BE2C (cell line): ENCODE measurements at regions not wholly inside any gene's neighbourhood (a gene's known extent, or its start where the extent isn't known, plus 50 kb on each side); places are given as distances from the start of the nearest gene placed in this dataset.

Experiments used
- DNase-seq: peaks from one replicate; pipeline ENCODE4 v3.0.0-alpha.2; 2020
- H3K27me3 ChIP-seq: fragments of 250-450 bp; sonication (Bioruptor Pico); 2 replicates; pipeline ENCODE4 v1.5.1; 2020; ENCODE audit warnings: mild to moderate bottlenecking
- H3K36me3 ChIP-seq: fragments of 250-450 bp; sonication (Bioruptor Pico); 2 replicates; pipeline ENCODE4 v1.5.1; 2020; ENCODE audit warnings: mild to moderate bottlenecking
- H3K4me1 ChIP-seq: fragments of 250-450 bp; sonication (Bioruptor Pico); 2 replicates; pipeline ENCODE4 v1.5.1; 2020
- H3K4me3 ChIP-seq: 2 replicates; pipeline ENCODE4 v1.5.1; 2011; ENCODE audit warnings: low read depth, low read length
- H3K9me3 ChIP-seq: fragments of 250-450 bp; sonication (Bioruptor Pico); 2 replicates; pipeline ENCODE4 v1.5.1; 2020
- CTCF ChIP-seq: IDR thresholded peaks from 2 replicates; pipeline ENCODE4 v1.5.1; 2012; ENCODE audit warnings: mild to moderate bottlenecking, low read depth, low read length

GRCh38 chr4:160847228-160847627 lies 1316.6 kb downstream of the FSTL5 start:
- H3K4me3 ChIP-seq = no peak overlapping the region
- no peaks in the 10 kb centered on the region for H3K9me3 ChIP-seq
- no peaks in the 10 kb centered on the region for H3K27me3 ChIP-seq
- TF ChIP-seq CTCF = no peak
- H3K36me3 ChIP-seq = no peaks in the 10 kb centered on the region
- H3K4me1 ChIP-seq = no peaks in the 10 kb centered on the region; the same call in 1 of the 2 replicates
- no peak for DNase-seq

GRCh38 chr4:160848489-160848888 lies 1315.3 kb downstream of the FSTL5 start:
- no peaks in the 10 kb centered on the region for H3K36me3 ChIP-seq
- TF ChIP-seq CTCF = no peak

GRCh38 chr4:160848901-160849760 lies 1314.7 kb downstream of the FSTL5 start:
- no peak for TF ChIP-seq CTCF
- H3K36me3 ChIP-seq = no peaks in the 10 kb centered on the region
- DNase-seq = no peak
- H3K27me3 ChIP-seq = no peaks in the 10 kb centered on the region
- H3K9me3 ChIP-seq = no peaks in the 10 kb centered on the region
- H3K4me3 ChIP-seq = no peak overlapping the region
- no peaks in the 10 kb centered on the region; the same call in 1 of the 2 replicates for H3K4me1 ChIP-seq

More at GRCh38 chr4:160848489-160848888, 1315.3 kb downstream of the FSTL5 start:
- no peaks in the 10 kb centered on the region for H3K9me3 ChIP-seq
- no peak for DNase-seq
- H3K4me1 ChIP-seq = no peaks in the 10 kb centered on the region; the same call in 1 of the 2 replicates
- no peak overlapping the region for H3K4me3 ChIP-seq
- no peaks in the 10 kb centered on the region for H3K27me3 ChIP-seq

- DNase-seq = no peak
- Histone ChIP-seq H3K4me3 (no peak overlapping the region), H3K9me3 (no peaks in the 10 kb centered on the region), H3K27me3 (no peaks in the 10 kb centered on the region), H3K4me1 (no peaks in the 10 kb centered on the region), H3K36me3 (no peaks in the 10 kb centered on the region)
- TF ChIP-seq CTCF = no peak
Measured at GRCh38 chr4:160864253-160864652, 1299.5 kb downstream of the FSTL5 start.

GRCh38 chr4:160869899-160870298 lies 1293.9 kb downstream of the FSTL5 start:
- DNase-seq = no peak
- no peak for TF ChIP-seq CTCF
- H3K27me3 ChIP-seq = no peaks in the 10 kb centered on the region
- no peak overlapping the region for H3K4me3 ChIP-seq
- H3K9me3 ChIP-seq = no peaks in the 10 kb centered on the region
- H3K4me1 ChIP-seq = peaks cover 4% of the 10 kb centered on the region; the same call in 1 of the 2 replicates
- H3K36me3 ChIP-seq = no peaks in the 10 kb centered on the region

- TF ChIP-seq CTCF = no peak
- no peak overlapping the region for H3K4me3 ChIP-seq
- DNase-seq = no peak
- peaks cover 4% of the 10 kb centered on the region; the same call in 1 of the 2 replicates for H3K4me1 ChIP-seq
- no peaks in the 10 kb centered on the region for H3K27me3 ChIP-seq
- no peaks in the 10 kb centered on the region; the same call in 1 of the 2 replicates for H3K9me3 ChIP-seq
- H3K36me3 ChIP-seq = no peaks in the 10 kb centered on the region
Measured at GRCh38 chr4:160872491-160872890, 1291.3 kb downstream of the FSTL5 start.
